Thyroid gland (tissue), 4 donors: ENCODE measurements at regions not wholly inside any gene's neighbourhood (a gene's known extent, or its start where the extent isn't known, plus 50 kb on each side); places are given as distances from the start of the nearest gene placed in this dataset.

Experiments
- DNase-seq, 2 donors: peaks; one replicate each; pipeline ENCODE4 v3.0.0-alpha.2; 2019
- H3K27ac ChIP-seq, 3 donors: fragments of 200-600 bp; sonication (generic); 1 replicate in 2 of 3; 2 replicates in 1 of 3; pipeline ENCODE4 v1.5.1; 2016 to 2019; ENCODE audit warnings: mild to moderate bottlenecking in 1 of 3, moderate library complexity in 1 of 3
- H3K27me3 ChIP-seq: fragments of 200-600 bp; sonication (generic); one replicate; pipeline ENCODE4 v1.5.1; 2019
- H3K36me3 ChIP-seq, 2 donors: fragments of 200-600 bp; sonication (generic); one replicate each; pipeline ENCODE4 v1.5.1; 2016 to 2019
- H3K4me1 ChIP-seq, 2 donors: fragments of 200-600 bp; sonication (generic); one replicate each; pipeline ENCODE4 v1.5.1; 2017 to 2019
- H3K4me3 ChIP-seq, 3 donors: fragments of 200-600 bp; sonication (generic); replicated peaks in 1 of 3; 1 replicate in 2 of 3; 2 replicates in 1 of 3; pipeline ENCODE4 v1.5.1; 2016; ENCODE audit warnings: mild to moderate bottlenecking in 1 of 3
- H3K9me3 ChIP-seq: fragments of 200-600 bp; sonication (generic); one replicate; pipeline ENCODE4 v1.5.1; 2017
- POLR2A ChIP-seq, 2 donors: fragments of 450-650 bp; IDR thresholded peaks; one replicate each; pipeline ENCODE4 v1.6.1; 2017; ENCODE audit warnings: antibody characterized with exemption in 2 of 2, mild to moderate bottlenecking in 2 of 2, moderate library complexity in 1 of 2
- WGBS, 2 donors: methylation state at CpG; one replicate each; pipeline ENCODE4 v1.1.5; 2017; 5-methylcytosine and 5-hydroxymethylcytosine counted together
- intact Hi-C: fragments of 100-400 bp; cut with DNase I; formaldehyde crosslinking; loops from one replicate; pipeline ENCODE4 v1.15.1; 2023
- TF ChIP-seq, protein P1 (sequence below), 6 experiments: fragments of 200-600 bp in 3 of 6; fragments of 450-650 bp in 3 of 6; sonication (generic) in 3 of 6; IDR thresholded peaks; one replicate each; pipeline ENCODE4 v1.5.1; 2016 to 2019; ENCODE audit warnings: antibody characterized with exemption in 6 of 6, mild to moderate bottlenecking in 2 of 6, inconsistent platforms in 1 of 6, moderate library complexity in 1 of 6

DNA sequence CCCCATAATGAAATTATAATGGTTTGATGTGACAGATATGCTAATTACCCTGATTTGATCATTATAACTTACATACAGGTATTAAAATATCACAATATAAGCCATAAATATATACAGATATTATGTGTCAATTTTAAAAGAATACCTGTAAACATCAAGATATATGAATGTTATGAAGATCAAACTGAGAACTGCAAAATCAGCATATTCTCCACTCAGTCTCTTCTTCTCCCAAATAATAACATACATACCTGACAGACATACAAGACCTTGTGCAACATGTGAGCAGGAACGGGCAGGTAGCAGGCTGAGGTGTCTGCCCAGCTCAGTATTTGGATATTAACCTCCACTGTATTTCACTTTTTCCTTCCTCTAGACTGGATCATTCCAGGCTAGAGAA lies 547.2 kb downstream of the UQCRFS1 start:
- no peaks in the 10 kb centered on the region for H3K36me3 ChIP-seq
- no peaks in the 10 kb centered on the region for H3K27me3 ChIP-seq
- H3K4me1 ChIP-seq, result no peaks in the 10 kb centered on the region
- intact Hi-C loops, result no loop called here
- H3K27ac ChIP-seq, result no peak overlapping the region
- no peaks in the 10 kb centered on the region for H3K9me3 ChIP-seq
- H3K4me3 ChIP-seq, result no peak overlapping the region
- TF ChIP-seq, protein P1, sequence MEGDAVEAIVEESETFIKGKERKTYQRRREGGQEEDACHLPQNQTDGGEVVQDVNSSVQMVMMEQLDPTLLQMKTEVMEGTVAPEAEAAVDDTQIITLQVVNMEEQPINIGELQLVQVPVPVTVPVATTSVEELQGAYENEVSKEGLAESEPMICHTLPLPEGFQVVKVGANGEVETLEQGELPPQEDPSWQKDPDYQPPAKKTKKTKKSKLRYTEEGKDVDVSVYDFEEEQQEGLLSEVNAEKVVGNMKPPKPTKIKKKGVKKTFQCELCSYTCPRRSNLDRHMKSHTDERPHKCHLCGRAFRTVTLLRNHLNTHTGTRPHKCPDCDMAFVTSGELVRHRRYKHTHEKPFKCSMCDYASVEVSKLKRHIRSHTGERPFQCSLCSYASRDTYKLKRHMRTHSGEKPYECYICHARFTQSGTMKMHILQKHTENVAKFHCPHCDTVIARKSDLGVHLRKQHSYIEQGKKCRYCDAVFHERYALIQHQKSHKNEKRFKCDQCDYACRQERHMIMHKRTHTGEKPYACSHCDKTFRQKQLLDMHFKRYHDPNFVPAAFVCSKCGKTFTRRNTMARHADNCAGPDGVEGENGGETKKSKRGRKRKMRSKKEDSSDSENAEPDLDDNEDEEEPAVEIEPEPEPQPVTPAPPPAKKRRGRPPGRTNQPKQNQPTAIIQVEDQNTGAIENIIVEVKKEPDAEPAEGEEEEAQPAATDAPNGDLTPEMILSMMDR (IDR thresholded peaks at IDR 0.05), result no peak
- no peak for TF ChIP-seq POLR2A (IDR thresholded peaks at IDR 0.05)
- 82 to 83% methylated on average over 1 of the region's 1 CpG for WGBS, 2 donors
- DNase-seq, result no peak

DNA sequence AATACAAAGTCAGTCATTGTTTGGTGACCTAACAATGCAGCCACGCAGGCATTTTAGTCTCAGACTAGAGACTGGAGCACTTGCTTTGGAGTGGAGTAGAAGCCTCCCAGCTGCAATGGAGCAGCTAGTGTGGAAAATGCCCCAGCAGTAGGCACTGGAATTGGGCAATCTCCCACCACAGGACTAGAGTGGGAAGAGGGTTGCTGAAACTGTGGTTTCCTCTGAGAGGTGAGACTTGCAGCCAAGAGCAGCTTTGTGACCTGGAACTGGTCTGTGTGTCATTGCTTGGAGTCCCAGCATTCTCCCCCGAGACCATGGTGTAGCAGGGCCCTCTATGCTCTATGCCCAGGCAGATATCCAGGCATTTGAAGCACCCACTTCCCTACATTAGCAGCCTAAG lies 556.3 kb downstream of the UQCRFS1 start:
- 68 to 80% methylated on average over 2 of the region's 2 CpGs for WGBS, 2 donors
- H3K9me3 ChIP-seq, result no peaks in the 10 kb centered on the region
- no peak overlapping the region for H3K27ac ChIP-seq
- no peaks in the 10 kb centered on the region for H3K4me1 ChIP-seq
- H3K36me3 ChIP-seq, result no peaks in the 10 kb centered on the region
- TF ChIP-seq POLR2A (IDR thresholded peaks at IDR 0.05), result no peak
- TF ChIP-seq, protein P1 (IDR thresholded peaks at IDR 0.05), result no peak
- DNase-seq, result no peak
- no peaks in the 10 kb centered on the region for H3K27me3 ChIP-seq
- H3K4me3 ChIP-seq, result no peak overlapping the region
- intact Hi-C loops, result no loop called here

DNA sequence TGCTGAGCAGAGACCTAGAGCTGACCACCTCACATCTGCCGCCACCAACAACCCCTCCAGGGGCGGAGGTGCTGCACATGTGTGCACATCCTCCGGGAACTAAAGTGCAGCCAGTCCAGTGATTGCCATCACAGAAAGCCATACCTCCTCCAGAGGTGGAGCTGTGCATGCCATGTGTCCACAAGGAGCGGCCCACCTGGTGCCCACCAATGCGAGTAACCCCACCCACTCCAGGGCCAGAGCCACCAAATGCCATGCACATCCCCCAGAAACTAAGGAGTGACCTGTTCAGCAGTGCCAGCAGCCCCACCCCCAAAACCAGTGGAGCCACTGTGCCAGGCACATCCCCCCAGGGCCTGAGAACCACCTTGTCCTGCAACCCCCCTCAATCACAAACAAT lies 557.9 kb downstream of the UQCRFS1 start:
- Histone ChIP-seq H3K27ac (no peak overlapping the region), H3K9me3 (no peaks in the 10 kb centered on the region), H3K4me3 (no peak overlapping the region), H3K27me3 (no peaks in the 10 kb centered on the region), H3K4me1 (no peaks in the 10 kb centered on the region), H3K36me3 (no peaks in the 10 kb centered on the region)
- intact Hi-C loops, result no loop called here
- DNase-seq, result no peak
- WGBS, 2 donors, result 100% methylated on average over 1 of the region's 5 CpGs
- no peak for TF ChIP-seq POLR2A (IDR thresholded peaks at IDR 0.05)
- TF ChIP-seq, protein P1 (IDR thresholded peaks at IDR 0.05), result no peak

DNA sequence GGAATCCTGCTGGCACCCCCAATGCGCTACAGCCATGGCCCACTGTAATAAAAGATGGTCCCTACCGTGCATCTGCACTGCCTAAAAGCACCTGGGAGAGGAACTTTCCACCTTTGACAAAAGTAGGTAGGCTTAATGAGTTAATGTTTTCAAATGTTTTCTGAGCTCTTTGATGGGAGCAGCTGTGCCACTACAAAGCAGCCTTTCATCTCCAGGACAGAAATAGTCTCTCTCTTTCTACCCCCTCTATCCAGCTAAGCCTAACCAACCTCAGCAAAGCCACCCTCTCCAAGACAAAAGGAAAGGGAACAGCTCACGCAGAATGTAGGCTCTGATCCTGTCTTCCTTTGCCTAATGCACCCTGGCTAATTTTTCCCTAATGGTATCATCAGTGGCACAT lies 560.2 kb downstream of the UQCRFS1 start:
- no peaks in the 10 kb centered on the region for H3K4me1 ChIP-seq
- 81 to 82% methylated on average over 3 of the region's 3 CpGs for WGBS, 2 donors
- H3K27ac ChIP-seq, result no peak overlapping the region
- no peaks in the 10 kb centered on the region for H3K27me3 ChIP-seq
- no peak overlapping the region for H3K4me3 ChIP-seq
- no peaks in the 10 kb centered on the region for H3K9me3 ChIP-seq
- DNase-seq, result no peak
- intact Hi-C loops, result no loop called here
- no peak for TF ChIP-seq POLR2A (IDR thresholded peaks at IDR 0.05)
- TF ChIP-seq, protein P1 (IDR thresholded peaks at IDR 0.05), result no peak
- H3K36me3 ChIP-seq, result no peaks in the 10 kb centered on the region

DNA sequence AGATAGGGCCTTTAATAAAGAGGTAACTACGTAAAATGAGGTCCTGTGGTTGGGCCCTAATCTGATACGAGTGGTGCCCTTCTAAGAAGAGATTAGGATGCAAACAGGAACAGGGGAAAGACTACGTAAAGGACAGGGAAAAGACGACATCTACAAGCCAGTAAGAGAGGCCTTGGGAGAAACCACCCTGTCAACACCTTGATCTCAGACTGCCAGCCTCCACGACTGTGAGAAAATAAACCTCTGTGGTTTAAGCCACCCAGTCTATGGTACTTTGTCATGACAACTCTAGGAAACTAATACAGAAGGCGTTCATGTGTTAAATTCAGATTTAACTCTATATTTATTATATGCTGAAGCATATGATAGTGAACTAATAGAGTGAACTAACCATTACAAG lies 566.3 kb downstream of the UQCRFS1 start:
- no peak for TF ChIP-seq POLR2A (IDR thresholded peaks at IDR 0.05)
- TF ChIP-seq, protein P1 (IDR thresholded peaks at IDR 0.05), result no peak
- intact Hi-C loops, result no loop called here
- Histone ChIP-seq H3K4me3 (no peak overlapping the region), H3K27ac (no peak overlapping the region), H3K9me3 (no peaks in the 10 kb centered on the region), H3K27me3 (no peaks in the 10 kb centered on the region), H3K36me3 (no peaks in the 10 kb centered on the region), H3K4me1 (no peaks in the 10 kb centered on the region)
- WGBS, 2 donors, result 68 to 78% methylated on average over 6 of the region's 6 CpGs
- no peak for DNase-seq
